SW 1271 (cell line): ENCODE measurements at regions not wholly inside any gene's neighbourhood (a gene's known extent, or its start where the extent isn't known, plus 50 kb on each side); places are given as distances from the start of the nearest gene placed in this dataset.

Experiments used
- DNase-seq, 2 experiments: peaks; one replicate each; lab custom pipeline; 2025; lab: John Stamatoyannopoulos, UW

DNA sequence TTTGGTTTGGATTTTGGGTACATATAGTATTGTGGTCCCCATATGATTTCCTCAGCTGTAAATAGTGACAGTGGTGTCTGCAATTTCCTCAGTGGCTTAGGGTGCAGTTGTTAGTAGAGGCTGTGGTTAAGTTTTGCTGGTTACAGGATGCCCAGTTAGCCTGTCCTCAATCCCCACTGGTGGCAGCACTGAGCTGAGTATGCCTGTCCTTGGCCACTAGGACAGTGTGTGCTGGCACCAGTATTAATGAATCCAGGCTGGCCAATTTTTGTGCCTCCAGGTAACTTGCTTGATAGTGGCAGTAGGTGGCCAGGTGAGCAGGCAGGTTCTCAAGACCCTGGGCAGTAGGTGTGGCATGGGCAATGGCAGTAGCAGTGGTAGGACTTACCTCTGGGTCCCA, 973.1 kb downstream of the TMEM182 start:
- no peak for DNase-seq

DNA sequence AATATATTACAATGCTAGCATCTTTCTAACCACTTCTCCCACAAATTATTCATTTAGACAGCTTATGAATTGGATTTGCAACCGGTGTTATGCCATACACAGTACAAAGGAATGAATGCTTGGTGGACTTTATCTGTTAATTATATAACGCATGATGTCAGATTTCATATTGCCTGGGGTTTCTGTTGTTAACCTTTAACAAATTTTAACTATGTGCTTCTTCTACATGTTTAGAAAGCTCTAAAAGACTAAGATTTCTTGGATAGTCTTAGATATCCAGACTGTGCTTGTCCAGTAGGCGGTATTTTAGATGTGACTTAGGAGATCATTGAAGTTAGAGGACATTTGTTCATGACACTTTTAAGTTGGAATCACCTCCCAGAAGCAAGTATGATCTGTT, 976.3 kb downstream of the TMEM182 start:
- no peak for DNase-seq

DNA sequence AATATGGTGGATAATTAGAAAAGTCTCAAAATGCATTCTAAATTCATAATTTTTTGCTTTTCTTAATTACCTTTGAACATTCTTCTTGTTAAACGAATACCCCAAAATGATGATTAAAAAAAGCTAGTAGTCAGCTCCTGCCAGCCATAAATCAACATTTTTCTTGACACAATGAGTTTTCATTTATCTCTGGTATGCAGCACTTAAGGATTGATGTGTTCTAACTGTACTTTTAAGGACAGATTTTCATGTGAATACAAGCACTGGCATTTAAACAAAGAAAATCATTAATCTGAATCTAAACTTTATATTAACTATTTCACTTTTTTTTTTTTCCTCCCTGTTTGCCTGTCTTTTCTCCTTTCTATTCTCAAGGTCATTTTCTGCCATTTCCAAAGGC, 976.8 kb downstream of the TMEM182 start:
- DNase-seq, result no peak

DNA sequence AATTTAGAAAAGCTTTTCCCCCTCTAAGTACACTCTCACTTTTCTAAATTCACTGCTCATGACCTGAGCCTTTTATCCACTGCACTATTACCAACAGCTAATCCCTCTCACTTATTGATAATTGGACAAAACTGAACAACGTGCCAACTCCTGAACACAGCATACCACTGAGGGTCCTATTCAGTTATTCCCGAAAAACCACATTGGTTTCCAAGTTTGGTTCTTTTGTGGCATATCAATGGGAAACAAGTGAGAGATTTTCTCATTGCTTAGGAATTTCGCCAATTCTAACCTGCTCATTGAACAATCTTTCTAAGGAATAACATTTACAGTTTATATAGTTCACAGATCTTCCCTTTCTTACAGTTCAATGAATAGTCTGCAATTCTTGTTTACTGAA, 977.4 kb downstream of the TMEM182 start:
- no peak for DNase-seq

DNA sequence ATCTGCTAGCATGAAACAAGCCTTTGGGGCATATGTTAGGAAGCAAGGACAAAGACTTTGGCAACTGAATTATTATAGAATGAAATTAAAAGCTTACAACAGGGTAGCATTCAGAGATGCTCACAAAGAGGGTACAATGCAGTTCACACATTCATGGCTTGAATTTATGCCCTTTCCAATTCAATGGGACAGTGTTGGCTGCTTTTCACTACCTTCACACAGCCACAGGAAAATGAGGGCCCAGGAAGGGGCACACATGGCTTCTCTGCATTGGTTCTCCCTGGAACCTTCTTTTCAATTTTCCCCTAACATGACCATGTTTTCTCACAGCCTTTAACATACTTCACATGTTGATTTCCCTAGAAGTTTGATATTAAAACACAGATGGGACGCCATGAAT, 978.1 kb downstream of the TMEM182 start:
- DNase-seq, result no peak

DNA sequence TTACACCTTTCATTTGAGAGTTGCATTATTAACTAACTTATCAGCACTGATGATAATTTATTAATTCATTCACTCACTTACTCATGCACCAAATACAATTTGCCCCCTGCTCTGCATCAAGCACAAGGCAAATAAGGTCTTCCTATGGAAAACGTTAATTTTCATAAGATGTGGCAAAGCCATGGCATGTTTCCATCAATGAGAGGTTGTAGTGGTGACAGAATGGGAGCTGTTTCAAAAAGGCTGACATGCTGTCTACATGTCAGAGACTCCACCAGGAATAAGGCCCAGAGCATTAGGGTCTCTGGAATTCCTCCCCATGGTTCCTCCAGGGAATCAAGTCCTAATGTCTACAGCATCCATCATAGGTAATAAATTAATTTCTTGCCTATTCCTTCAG, 978.8 kb downstream of the TMEM182 start:
- no peak for DNase-seq

DNA sequence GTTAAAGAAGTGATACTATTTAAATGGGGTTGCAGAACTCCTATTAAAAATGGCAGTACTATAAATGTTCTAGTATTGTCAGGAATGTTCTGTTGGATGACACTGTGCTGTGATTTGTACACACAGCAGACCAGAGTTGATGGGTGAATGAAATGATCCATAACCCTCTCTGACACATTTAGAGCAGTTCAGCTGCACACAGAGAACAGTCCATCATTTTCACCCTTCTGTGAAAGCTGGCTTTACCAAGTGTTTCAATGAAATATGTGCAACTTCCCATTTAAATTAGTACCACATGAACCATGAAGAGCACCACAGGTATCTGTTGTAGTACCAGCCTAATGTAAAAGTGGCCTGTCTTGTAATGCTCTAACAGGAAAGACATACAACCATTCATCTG, 981.4 kb downstream of the TMEM182 start:
- no peak for DNase-seq

DNA sequence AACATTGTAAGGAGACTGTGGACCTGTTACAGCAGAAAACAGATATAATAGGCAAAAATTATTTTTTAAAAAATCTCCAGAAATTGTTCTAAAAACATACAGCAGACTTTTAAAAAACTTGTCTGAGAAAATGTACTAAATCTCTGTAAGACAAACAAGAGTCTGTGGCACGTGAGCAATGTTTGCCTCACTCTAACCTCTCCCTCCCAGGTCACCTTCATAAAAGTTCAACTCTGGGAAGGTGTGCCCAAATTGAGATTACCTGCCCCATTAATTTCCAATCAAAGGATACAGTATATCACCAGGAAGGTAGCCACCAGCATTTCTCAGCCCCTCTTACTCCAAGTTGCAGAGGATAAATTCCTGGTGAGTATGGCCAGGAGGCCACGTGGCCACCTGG, 992.7 kb downstream of the TMEM182 start:
- DNase-seq, result no peak

DNA sequence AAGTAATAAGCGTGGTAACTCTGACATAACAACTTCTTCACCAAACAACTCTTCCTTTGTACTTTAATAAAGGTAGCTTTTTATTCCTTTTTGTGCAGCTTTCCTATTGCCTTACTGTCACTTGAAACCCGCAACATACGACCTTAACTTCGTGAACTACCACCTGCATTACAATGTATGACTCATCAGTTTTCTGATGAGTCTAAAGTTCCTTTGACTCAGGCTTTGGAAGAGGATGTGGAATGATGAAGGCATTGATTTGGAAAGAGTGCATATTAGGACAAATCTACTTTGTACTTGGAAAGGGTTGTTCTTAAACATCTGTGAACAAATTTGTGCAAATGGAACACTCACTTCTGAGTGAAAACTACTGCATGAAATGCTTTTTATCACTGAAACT, 1012.1 kb downstream of the TMEM182 start:
- DNase-seq, result no peak

DNA sequence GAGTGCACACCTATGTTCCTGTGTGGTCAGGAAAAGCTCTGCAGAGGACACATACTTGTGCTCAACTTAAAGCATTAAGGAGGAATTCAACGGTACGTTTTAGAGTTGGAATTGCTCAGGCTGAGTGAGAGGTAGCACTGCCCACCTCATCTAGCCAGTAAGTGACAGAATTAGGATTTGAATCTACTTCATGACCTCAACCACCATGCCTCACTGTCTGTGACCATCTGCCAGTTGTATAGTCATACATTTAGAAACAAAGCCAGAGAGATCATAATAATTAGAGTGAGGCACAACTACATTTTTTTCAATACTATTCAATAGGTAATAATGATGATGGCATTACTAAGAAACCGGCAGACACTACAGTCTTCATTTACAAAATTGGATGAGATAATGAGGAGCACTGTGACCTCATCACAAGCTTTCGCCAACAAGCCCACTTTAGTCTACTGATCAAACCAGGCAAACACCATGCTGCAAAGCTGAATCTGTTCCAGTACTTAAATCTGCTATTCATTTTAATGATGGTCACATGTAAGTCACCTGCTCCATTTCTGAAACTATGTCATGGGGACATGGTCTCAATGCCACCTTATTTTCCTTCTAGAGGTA, 1018.4 kb downstream of the TMEM182 start:
- DNase-seq, result no peak

DNA sequence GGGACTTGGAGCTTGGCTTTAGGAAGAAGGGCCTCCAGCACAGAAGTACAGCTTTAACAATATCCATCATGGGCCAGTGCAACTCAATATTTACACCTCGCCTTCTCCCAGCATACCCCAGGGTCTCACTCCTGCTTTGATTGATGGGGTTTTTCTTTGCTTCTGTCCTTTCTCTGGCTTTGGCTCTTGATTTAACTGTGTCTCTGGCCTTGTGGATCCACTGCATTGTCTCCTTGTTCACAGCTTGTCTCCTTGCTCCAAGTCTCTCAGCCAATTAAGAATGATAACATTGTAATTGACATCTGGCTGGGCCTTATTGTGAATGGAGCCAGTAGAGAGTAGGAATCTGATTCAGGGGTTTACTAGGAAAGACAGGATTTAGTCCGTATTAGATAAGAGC, 1019.5 kb downstream of the TMEM182 start:
- no peak for DNase-seq

DNA sequence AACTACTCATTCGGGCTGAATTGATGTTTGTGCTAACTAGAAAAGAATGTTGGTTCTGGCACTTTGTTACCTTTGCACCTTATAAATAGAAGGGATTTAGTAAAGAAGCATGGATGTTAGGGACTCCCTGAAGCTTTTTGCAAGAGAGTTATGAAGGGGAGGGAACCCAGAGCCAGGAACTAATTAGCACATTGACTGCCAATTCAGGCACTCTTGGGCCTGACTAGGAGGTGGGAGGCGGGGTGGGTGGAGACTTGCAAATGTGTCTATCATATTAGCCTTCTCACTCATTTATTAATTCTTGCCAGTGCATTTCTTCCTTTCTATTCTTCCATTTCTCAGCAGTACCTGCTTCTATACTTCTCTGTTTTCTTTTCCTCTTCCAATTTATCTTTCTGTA, 1022.4 kb downstream of the TMEM182 start:
- DNase-seq, result no peak

DNA sequence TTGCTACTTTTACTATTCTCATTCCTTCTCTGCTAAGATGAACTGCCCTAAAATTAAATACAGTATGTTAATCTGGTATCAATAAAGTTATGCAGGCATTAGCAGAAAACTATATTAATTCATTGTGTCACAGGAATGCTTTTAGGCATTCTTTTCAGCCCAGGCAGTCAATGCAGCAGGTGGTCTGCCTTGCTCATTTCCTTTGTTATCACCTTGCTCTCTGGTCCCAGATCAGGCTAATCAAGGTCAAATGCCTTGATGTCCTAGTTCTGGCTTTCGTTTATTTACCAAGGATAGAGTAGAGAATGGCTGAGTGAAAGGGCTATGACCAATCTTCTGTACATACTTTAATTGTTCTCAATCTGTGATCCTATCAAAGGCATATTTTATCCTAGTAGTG, 1023.6 kb downstream of the TMEM182 start:
- DNase-seq, result no peak

DNA sequence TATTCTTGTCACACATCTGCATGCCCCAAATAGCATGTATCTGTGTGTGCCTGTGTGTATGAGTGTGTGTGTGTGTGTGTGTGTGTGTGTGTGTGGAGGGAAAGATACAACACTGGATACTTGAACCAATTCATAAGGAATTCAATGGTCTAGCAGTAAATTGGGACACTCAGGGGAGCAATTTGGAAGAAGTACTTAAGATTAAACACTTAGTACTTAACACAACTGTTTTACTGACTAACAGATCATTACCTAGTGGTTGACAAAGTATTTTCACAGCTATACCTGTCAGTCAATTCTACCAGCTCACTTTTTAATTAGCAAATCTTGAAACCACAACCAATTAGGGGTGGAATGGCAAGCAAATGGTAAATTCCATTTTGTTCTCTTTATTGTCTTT, 1024.1 kb downstream of the TMEM182 start:
- DNase-seq, result no peak

DNA sequence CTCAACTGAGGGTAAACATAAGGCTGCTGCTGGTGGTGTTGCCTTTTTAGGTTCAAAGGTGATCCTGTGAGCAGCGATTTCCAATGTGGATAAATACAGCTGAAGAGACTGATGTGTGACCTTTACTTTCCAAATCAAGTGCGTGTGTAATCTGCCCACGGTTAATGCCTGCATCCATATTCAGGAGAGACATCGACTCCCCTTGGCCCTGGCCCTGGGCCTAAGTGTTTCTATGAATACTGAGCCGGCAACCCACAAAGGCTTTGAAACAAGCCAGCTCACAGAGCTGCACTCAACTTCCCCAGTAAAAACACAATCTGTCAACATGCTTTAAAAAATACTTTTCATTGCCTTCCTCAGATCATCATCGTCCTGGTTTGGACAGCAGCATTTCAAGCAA, 1026.6 kb downstream of the TMEM182 start:
- no peak for DNase-seq

DNA sequence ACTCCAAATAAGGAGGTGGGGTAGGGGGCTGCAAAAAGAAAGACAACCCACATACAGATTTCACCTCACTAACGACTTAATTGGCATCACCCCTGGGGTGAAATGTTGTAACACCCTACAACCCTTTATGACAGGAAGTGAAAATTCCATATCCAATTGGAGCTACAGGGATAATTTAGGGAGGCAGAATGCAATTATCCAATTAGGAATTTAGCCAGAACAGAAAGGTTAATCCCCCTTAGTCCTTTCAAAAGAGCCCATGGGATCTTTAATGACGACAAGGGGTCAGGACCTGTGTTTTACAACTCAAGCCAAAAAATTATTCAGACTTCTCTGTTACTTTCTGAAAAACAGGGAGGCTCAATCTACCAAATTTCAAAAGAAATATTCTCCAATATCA, 1027.1 kb downstream of the TMEM182 start:
- DNase-seq, result no peak

DNA sequence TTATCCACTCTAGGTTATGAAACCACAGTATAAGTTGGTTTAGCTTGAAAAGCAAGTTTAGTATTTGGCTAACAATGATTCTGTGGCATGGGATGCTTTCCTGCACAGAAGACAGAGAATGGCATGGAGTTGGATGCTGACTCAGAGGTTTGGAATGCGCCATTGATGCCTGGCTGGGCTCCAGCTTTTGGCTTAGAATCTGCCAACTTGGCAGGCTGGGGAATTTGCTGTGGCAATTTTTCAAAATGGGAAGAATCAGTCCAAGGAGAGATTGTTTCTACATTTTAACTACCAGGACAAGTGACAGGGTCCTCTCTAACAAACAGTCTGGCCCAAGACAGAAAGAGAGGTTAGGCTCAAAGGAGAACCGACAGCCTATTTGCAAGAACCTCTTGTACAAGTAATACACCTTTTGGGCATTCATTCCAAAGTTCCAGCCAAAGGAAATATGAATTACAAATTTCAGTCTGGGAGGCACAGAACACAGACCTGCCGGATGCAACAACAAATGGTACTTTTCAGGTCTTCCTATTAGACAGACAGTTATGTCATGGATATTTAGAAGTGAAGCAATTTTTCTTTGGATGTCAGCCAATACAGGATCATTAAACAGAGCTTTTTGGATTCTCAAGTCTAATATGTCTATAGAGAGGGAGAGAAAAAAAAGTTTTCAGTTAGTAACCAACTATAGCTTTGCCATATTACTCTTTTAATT, 1027.7 kb downstream of the TMEM182 start:
- DNase-seq, result peak; percentile 11 to 37

DNA sequence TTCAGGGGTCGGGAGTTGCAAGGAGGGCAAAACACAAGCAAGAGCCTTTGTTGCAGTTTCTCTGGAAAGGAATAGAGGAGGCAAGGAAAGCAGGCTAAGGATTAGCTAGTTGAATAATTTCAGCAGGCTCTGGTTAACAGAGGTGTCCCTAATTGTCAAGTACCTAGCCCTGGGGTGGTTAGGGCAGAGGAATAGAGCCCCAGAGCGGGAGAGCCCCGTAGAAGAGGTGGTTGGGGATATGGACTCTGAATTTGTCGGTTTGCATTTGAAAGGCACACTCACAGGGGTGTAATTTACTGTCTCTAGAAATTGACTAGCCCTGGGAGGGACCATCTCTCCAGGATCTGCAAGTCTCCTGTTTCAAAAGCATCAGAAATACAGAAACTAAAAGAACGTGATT, 1030.2 kb downstream of the TMEM182 start:
- no peak for DNase-seq

DNA sequence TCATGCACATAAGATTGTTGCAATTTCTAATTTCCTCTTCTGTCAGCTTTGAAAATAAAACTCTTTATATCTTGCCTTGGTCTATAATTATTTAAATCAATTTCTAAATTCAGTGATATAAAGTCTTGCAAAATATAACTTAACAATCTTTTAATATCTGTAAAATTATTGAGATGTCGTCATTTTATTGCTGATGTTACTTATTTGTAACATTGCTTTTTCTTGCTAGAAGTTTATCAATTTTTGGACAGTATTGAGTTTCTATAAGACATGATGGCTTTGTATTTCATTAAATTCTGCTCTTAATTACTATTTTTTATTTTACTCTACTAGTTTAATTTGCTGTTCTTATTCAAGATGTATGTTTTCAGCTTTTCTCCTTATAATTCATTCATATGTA, 1036.5 kb downstream of the TMEM182 start:
- no peak for DNase-seq

DNA sequence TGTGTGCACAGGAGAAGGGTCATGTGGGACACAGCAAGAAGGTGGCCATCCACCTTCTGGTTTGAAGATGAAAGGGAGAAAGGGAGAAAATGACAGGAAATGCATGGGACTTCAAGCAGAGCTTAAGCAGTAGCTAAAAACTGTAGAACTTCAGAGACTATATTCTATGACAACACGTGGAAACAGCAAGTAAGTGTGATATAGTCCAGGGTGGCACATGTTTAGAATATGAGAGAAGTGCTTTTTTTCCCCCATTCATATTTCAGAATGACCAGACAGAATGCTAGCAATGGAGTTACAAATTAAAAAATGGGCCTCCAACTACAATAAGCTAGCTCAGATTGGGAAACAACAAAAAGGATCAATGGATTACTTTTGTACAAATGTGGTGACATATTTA, 1042.2 kb downstream of the TMEM182 start:
- DNase-seq, result no peak

DNA sequence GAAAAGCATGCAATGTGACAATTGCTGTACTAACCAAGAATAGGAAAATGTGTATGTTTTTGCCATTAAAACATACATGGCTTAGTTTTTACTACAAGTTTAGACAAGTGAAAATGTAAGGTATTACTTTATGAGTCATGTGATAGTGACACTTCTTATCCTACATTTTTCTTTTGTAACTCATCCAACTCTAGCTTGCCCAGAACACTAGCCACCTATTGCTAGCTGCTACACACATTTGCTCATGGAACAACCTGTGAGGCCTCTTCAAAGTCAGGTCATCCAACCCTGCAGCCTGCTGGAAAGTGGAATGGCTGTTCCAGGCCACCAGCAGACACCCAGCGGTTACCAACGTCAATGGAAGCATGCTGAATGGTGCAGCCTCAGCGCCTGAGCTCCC, 1043.9 kb downstream of the TMEM182 start:
- no peak for DNase-seq

DNA sequence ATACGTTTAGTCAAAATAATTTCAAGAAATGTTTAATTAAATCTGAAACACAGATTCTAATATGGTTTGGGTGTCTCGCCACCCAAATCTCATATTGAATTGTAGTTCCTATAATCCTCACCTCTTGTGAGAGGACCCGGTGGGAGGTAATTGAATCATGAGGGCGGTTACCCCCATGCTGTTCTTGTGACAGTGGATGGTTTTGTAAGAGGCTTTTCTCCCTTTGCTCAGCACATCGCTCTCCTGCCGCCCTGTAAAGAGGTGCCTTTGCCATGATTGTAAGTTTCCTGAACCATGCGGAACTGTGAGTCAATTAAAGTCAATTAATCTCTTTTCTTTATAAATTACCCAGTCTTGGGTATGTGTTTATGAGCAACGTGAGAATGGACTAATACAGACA, 1045.1 kb upstream of the POU3F3 start:
- no peak for DNase-seq

DNA sequence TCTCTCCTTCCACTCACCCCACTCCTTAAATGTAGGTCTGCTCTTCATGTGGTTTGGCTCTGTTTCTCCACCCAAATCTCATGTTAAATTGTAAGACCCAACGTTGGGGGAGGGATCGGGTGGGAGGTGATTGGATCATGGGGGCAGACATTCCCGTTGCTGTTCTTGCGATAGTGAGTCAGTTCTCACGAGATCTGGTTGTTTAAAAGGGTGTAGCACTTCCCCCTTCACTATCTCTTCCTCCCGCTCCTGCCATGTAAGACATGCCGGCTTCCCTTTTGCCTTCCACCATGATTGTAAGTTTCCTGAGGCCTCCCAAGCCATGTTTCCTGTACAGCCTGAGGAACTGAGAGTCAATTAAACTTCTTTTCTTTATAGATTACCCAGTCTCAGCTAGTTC, 1044.5 kb upstream of the POU3F3 start:
- DNase-seq, result no peak

DNA sequence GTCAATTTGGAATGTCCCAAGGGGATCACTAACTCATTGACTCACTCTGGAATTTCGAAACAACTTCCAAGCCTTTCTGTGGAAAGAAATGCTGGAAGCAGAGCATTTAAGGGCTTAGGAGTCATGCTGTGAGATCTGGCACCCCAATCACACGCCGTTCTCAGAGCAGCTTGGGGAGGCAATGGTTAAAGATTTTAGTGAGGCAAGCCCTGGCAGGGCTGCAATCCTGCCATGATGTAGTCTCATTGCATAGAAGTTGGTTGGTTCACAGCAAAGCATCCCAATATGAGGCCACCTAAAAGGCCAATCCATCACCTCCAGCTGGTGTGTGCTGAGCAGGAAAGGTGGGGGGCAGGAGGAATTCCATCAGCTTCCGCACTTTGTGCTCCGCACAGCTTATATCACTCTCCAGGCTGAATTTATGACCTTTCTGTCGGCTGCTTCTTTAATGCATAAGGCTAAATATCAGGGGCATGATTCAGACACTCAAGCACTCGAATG, 1043.9 kb upstream of the POU3F3 start:
- DNase-seq, result no peak
